ENCODE measurements at regions not wholly inside any gene's neighbourhood (a gene's known extent, or its start where the extent isn't known, plus 50 kb on each side); places are given as distances from the start of the nearest gene placed in this dataset.

GRCh38 chr6:165817148-165817547, 154.1 kb upstream of the PDE10A start:
- no peak for TF ChIP-seq CTCF (IDR thresholded peaks at IDR 0.05)
- TF ChIP-seq POLR2A (IDR thresholded peaks at IDR 0.05) = no peak
- no peak for TF ChIP-seq POLR2AphosphoS5 (IDR thresholded peaks at IDR 0.05)
- no peak for TF ChIP-seq EP300 (IDR thresholded peaks at IDR 0.05)
